Vagina (tissue), 2 donors: ENCODE measurements at regions not wholly inside any gene's neighbourhood (a gene's known extent, or its start where the extent isn't known, plus 50 kb on each side); places are given as distances from the start of the nearest gene placed in this dataset.

Experiments
- CTCF ChIP-seq, 3 experiments: fragments of 450-650 bp in 2 of 3; fragments of 200-600 bp in 1 of 3; sonication (generic) in 1 of 3; IDR thresholded peaks; one replicate each; pipeline ENCODE4 v1.5.1; 2017 to 2019; ENCODE audit warnings: antibody characterized with exemption in 3 of 3, mild to moderate bottlenecking in 2 of 3, moderate library complexity in 2 of 3
- POLR2A ChIP-seq, 2 donors: fragments of 450-650 bp; IDR thresholded peaks; one replicate each; pipeline ENCODE4 v1.6.1; 2017; ENCODE audit warnings: antibody characterized with exemption in 2 of 2, mild to moderate bottlenecking in 2 of 2, moderate library complexity in 2 of 2
- POLR2AphosphoS5 ChIP-seq, 2 donors: sonication (generic); formaldehyde crosslinking; IDR thresholded peaks; one replicate each; pipeline ENCODE4 v1.9.0; 2017; ENCODE audit warnings: antibody characterized with exemption in 2 of 2, mild to moderate bottlenecking in 2 of 2, low read depth in 1 of 2; ENCODE audit not compliant: insufficient read depth in 1 of 2

- no peak for TF ChIP-seq CTCF (IDR thresholded peaks at IDR 0.05)
- no peak for TF ChIP-seq POLR2AphosphoS5 (IDR thresholded peaks at IDR 0.05; ENCODE audit: insufficient read depth in 1 of 2, low read depth in 1 of 2)
- TF ChIP-seq POLR2A (IDR thresholded peaks at IDR 0.05): no peak
Measured at GRCh38 chr15:66886241-66886675, 179.1 kb upstream of the SMAD3 start.
